Epithelial cell of esophagus (primary cell): ENCODE measurements at regions not wholly inside any gene's neighbourhood (a gene's known extent, or its start where the extent isn't known, plus 50 kb on each side); places are given as distances from the start of the nearest gene placed in this dataset.

ENCODE experiments used
- DNase-seq: peaks from one replicate; pipeline ENCODE4 v3.0.0; 2010; ENCODE audit warnings: low read depth
- H3K4me3 ChIP-seq: 2 replicates; pipeline ENCODE4 v1.5.1; 2011; ENCODE audit warnings: mild to moderate bottlenecking, low read length, control low read depth
- CTCF ChIP-seq: IDR thresholded peaks from 2 replicates; pipeline ENCODE4 v1.5.1; 2011; ENCODE audit warnings: low read depth, mild to moderate bottlenecking, low read length, control low read depth, inconsistent platforms; ENCODE audit not compliant: insufficient read depth; ENCODE audit errors: missing control alignments

DNA sequence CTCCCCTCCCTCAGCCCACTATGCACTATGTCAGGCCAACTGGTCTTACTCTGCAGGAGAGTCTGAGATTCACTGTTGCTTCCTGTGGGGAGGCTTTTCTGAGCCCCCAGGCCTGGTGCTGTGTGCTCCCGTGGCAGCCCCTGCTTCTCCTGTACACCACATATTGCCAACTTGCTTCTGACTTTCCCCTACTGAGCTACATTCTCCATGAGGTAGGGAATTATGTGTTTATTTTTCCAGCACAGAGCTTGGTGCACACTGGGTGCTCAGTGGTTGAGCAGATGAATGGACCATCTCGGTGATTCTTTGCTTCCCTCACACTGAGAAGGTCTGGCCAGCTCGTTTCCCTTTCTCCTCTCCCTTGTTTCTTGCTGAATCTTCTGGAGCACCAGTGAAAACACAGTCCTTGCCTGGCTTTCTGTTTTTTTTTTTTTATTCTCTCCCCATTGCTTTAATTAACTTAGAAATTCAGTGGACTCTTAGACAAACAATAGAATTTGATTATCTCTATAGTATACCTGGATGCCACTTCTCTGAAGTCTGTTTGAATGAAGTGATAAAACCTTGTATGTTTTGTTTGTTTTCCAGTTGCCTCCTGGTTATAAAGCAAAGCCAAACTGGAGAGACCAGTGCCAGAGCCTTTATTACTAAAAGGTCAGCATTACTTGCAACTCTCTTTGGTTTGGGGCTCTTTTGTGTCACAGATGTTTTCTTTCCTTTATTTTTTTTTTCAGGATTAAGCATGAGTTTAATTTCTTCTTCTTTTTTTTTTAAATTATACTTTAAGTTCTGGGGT, 50.3 kb upstream of the CNIH3 start:
- TF ChIP-seq CTCF = no peak
- no peak for DNase-seq
- no peak overlapping the region for H3K4me3 ChIP-seq
